ENCODE measurements at regions not wholly inside any gene's neighbourhood (a gene's known extent, or its start where the extent isn't known, plus 50 kb on each side); places are given as distances from the start of the nearest gene placed in this dataset.

DNA sequence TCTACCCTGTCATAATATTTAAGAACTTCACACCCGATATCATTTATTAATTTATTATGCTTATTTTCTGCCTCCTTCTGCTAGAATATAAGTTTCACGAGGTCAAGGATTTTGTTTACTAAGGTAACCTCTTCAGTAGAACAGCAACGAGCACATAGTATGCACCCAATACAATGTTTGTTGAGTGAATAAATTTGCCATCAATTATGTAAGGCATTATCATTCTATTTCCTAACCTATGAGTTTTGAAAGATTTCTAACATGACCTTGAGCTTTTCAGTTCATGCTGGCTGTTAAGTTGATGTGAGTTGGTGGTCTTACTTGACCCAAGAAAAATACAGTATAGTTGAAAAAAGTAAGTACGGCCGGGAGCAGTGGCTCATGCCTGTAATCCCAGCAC is 125.9 kb upstream of the LOC128125822 start:
- H3K9ac ChIP-seq (ENCODE audit: insufficient read depth, low read length): no peak overlapping the region
- no peak overlapping the region for H3K4me3 ChIP-seq (replicated peaks in 1 of 4; ENCODE audit: control extremely low read depth in 1 of 4, insufficient read depth in 1 of 4, low read depth in 3 of 4, low read length in 4 of 4)
- no peaks in the 10 kb centered on the region for H3K27me3 ChIP-seq (ENCODE audit: control insufficient read depth, insufficient read depth, low read length)
- H3K36me3 ChIP-seq (ENCODE audit: control insufficient read depth, insufficient read depth, low read length): no peaks in the 10 kb centered on the region
- H3K27ac ChIP-seq (ENCODE audit: insufficient read depth, low read length): no peak overlapping the region
- no peak for TF ChIP-seq EZH2 (IDR thresholded peaks at IDR 0.05; ENCODE audit: low read length, missing control alignments)
- TF ChIP-seq, protein P1, sequence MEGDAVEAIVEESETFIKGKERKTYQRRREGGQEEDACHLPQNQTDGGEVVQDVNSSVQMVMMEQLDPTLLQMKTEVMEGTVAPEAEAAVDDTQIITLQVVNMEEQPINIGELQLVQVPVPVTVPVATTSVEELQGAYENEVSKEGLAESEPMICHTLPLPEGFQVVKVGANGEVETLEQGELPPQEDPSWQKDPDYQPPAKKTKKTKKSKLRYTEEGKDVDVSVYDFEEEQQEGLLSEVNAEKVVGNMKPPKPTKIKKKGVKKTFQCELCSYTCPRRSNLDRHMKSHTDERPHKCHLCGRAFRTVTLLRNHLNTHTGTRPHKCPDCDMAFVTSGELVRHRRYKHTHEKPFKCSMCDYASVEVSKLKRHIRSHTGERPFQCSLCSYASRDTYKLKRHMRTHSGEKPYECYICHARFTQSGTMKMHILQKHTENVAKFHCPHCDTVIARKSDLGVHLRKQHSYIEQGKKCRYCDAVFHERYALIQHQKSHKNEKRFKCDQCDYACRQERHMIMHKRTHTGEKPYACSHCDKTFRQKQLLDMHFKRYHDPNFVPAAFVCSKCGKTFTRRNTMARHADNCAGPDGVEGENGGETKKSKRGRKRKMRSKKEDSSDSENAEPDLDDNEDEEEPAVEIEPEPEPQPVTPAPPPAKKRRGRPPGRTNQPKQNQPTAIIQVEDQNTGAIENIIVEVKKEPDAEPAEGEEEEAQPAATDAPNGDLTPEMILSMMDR (conservative IDR thresholded peaks at IDR 0.05 in 1 of 2, IDR thresholded peaks at IDR 0.05 in 1 of 2; ENCODE audit: low read depth in 1 of 2, low read length in 2 of 2): no peak
- no peaks in the 10 kb centered on the region for H3K4me1 ChIP-seq (ENCODE audit: control insufficient read depth, extremely low read depth, insufficient read depth, low read length)
- DNase-seq (ENCODE audit: low read depth in 2 of 2): no peak
- H3K4me2 ChIP-seq (ENCODE audit: extremely low read depth, insufficient read depth, low read length): no peak overlapping the region
- H3K79me2 ChIP-seq (ENCODE audit: control insufficient read depth, insufficient read depth, low read length): no peaks in the 10 kb centered on the region
- H2AFZ ChIP-seq (ENCODE audit: low read length): no peak overlapping the region
- H4K20me1 ChIP-seq (ENCODE audit: control insufficient read depth, extremely low read depth, insufficient read depth, low read length): no peaks in the 10 kb centered on the region
- H3K9me3 ChIP-seq (ENCODE audit: control insufficient read depth, insufficient read depth, low read depth, low read length): no peaks in the 10 kb centered on the region

DNA sequence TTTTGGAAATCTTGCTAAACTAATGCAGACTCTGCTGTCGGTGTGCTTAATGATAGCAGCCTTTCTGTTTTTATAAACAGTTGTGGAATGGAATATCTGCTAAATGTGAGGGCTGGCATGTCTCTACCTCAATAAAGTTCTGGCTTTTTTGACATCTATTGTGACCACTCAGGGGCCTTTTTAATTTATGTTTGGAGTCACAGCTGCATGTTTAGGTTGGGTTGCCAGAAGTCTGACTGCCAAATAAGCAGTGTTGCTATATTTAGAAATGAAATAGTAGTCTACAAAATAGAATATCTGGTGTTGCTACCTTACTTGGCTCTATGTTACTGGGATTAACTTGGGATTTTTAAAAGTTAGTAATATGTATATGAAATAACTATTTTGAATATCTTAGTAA is 125.1 kb upstream of the LOC128125822 start:
- Histone ChIP-seq H3K27ac (ENCODE audit: insufficient read depth, low read length) (no peak overlapping the region), H3K4me1 (ENCODE audit: control insufficient read depth, extremely low read depth, insufficient read depth, low read length) (no peaks in the 10 kb centered on the region), H3K4me3 (replicated peaks in 1 of 4; ENCODE audit: control extremely low read depth in 1 of 4, insufficient read depth in 1 of 4, low read depth in 3 of 4, low read length in 4 of 4) (no peak overlapping the region), H3K36me3 (ENCODE audit: control insufficient read depth, insufficient read depth, low read length) (no peaks in the 10 kb centered on the region), H3K4me2 (ENCODE audit: extremely low read depth, insufficient read depth, low read length) (no peak overlapping the region), H4K20me1 (ENCODE audit: control insufficient read depth, extremely low read depth, insufficient read depth, low read length) (no peaks in the 10 kb centered on the region), H3K9me3 (ENCODE audit: control insufficient read depth, insufficient read depth, low read depth, low read length) (no peaks in the 10 kb centered on the region), H2AFZ (ENCODE audit: low read length) (no peak overlapping the region), H3K27me3 (ENCODE audit: control insufficient read depth, insufficient read depth, low read length) (no peaks in the 10 kb centered on the region), H3K79me2 (ENCODE audit: control insufficient read depth, insufficient read depth, low read length) (no peaks in the 10 kb centered on the region), H3K9ac (ENCODE audit: insufficient read depth, low read length) (no peak overlapping the region)
- TF ChIP-seq, protein P1 (conservative IDR thresholded peaks at IDR 0.05 in 1 of 2, IDR thresholded peaks at IDR 0.05 in 1 of 2; ENCODE audit: low read depth in 1 of 2, low read length in 2 of 2): no peak
- TF ChIP-seq EZH2 (IDR thresholded peaks at IDR 0.05; ENCODE audit: low read length, missing control alignments): no peak
- no peak for DNase-seq (ENCODE audit: low read depth in 2 of 2)

DNA sequence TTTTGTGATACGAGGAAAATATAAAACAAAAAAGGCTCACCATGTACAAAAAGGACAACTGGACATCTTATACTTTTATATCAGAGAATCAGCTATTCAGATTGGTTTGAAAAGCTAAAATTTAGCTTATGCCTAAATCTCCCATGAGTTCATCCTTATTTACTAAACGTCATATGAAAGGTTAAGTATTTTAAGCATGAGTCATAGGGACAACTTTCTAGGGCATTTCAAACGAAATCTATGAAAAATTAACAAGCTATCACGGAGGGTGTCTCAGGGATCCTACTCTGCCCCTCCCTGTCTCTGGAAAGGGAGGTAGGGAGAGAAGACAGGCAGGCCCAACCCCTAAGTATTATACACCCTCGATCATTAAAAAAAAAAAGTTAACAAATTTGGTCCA is 124.1 kb upstream of the LOC128125822 start:
- Histone ChIP-seq H3K4me3 (replicated peaks in 1 of 4; ENCODE audit: control extremely low read depth in 1 of 4, insufficient read depth in 1 of 4, low read depth in 3 of 4, low read length in 4 of 4) (no peak overlapping the region), H3K4me1 (ENCODE audit: control insufficient read depth, extremely low read depth, insufficient read depth, low read length) (no peaks in the 10 kb centered on the region), H3K9ac (ENCODE audit: insufficient read depth, low read length) (no peak overlapping the region), H3K9me3 (ENCODE audit: control insufficient read depth, insufficient read depth, low read depth, low read length) (no peaks in the 10 kb centered on the region), H3K36me3 (ENCODE audit: control insufficient read depth, insufficient read depth, low read length) (no peaks in the 10 kb centered on the region), H3K79me2 (ENCODE audit: control insufficient read depth, insufficient read depth, low read length) (no peaks in the 10 kb centered on the region), H3K27me3 (ENCODE audit: control insufficient read depth, insufficient read depth, low read length) (no peaks in the 10 kb centered on the region), H4K20me1 (ENCODE audit: control insufficient read depth, extremely low read depth, insufficient read depth, low read length) (no peaks in the 10 kb centered on the region), H2AFZ (ENCODE audit: low read length) (no peak overlapping the region), H3K4me2 (ENCODE audit: extremely low read depth, insufficient read depth, low read length) (no peak overlapping the region), H3K27ac (ENCODE audit: insufficient read depth, low read length) (no peak overlapping the region)
- no peak for TF ChIP-seq EZH2 (IDR thresholded peaks at IDR 0.05; ENCODE audit: low read length, missing control alignments)
- TF ChIP-seq, protein P1 (conservative IDR thresholded peaks at IDR 0.05 in 1 of 2, IDR thresholded peaks at IDR 0.05 in 1 of 2; ENCODE audit: low read depth in 1 of 2, low read length in 2 of 2): no peak
- no peak for DNase-seq (ENCODE audit: low read depth in 2 of 2)
